GM18873 (cell line): ENCODE measurements at regions not wholly inside any gene's neighbourhood (a gene's known extent, or its start where the extent isn't known, plus 50 kb on each side); places are given as distances from the start of the nearest gene placed in this dataset.

Experiments
- ATAC-seq: cut with Tn5 transposase; IDR thresholded peaks from one replicate; pipeline ENCODE4 v1.9.1; 2021; ENCODE audit warnings: mild to moderate bottlenecking, moderate library complexity, moderate number of reproducible peaks; ENCODE audit not compliant: unreplicated experiment, low FRiP score

- ATAC-seq: no peak
Measured at GRCh38 chr14:84228702-84229101, 1301.2 kb upstream of the FLRT2 start.

GRCh38 chr14:84234281-84234680, 1295.7 kb upstream of the FLRT2 start:
- no peak for ATAC-seq

- no peak for ATAC-seq
Measured at GRCh38 chr14:84236290-84236689, 1293.7 kb upstream of the FLRT2 start.

- ATAC-seq: no peak
Measured at GRCh38 chr14:84237881-84238280, 1292.1 kb upstream of the FLRT2 start.

GRCh38 chr14:84247693-84248092, 1282.3 kb upstream of the FLRT2 start:
- ATAC-seq: no peak

- ATAC-seq: no peak
Measured at GRCh38 chr14:84250893-84251292, 1279.1 kb upstream of the FLRT2 start.

GRCh38 chr14:84251411-84252115, 1278.4 kb upstream of the FLRT2 start:
- no peak for ATAC-seq

- no peak for ATAC-seq
Measured at GRCh38 chr14:84252706-84253105, 1277.2 kb upstream of the FLRT2 start.

GRCh38 chr14:84253326-84253725, 1276.6 kb upstream of the FLRT2 start:
- ATAC-seq: no peak

- no peak for ATAC-seq
Measured at GRCh38 chr14:84254290-84254689, 1275.7 kb upstream of the FLRT2 start.

GRCh38 chr14:84262932-84263331, 1267.0 kb upstream of the FLRT2 start:
- no peak for ATAC-seq

- ATAC-seq: no peak
Measured at GRCh38 chr14:84272290-84272721, 1257.6 kb upstream of the FLRT2 start.

- ATAC-seq: no peak
Measured at GRCh38 chr14:84273181-84273580, 1256.8 kb upstream of the FLRT2 start.

GRCh38 chr14:84282618-84283017, 1247.3 kb upstream of the FLRT2 start:
- no peak for ATAC-seq

- ATAC-seq: no peak
Measured at GRCh38 chr14:84288781-84289180, 1241.2 kb upstream of the FLRT2 start.

- no peak for ATAC-seq
Measured at GRCh38 chr14:84298663-84299195, 1231.2 kb upstream of the FLRT2 start.

GRCh38 chr14:84303140-84303539, 1226.8 kb upstream of the FLRT2 start:
- no peak for ATAC-seq

- no peak for ATAC-seq
Measured at GRCh38 chr14:84312551-84312950, 1217.4 kb upstream of the FLRT2 start.

GRCh38 chr14:84323450-84323849, 1206.5 kb upstream of the FLRT2 start:
- no peak for ATAC-seq

- ATAC-seq: no peak
Measured at GRCh38 chr14:84323978-84324377, 1206.0 kb upstream of the FLRT2 start.

- ATAC-seq: no peak
Measured at GRCh38 chr14:84336433-84336832, 1193.5 kb upstream of the FLRT2 start.

- no peak for ATAC-seq
Measured at GRCh38 chr14:84340938-84341337, 1189.0 kb upstream of the FLRT2 start.
